ENCODE measurements at regions not wholly inside any gene's neighbourhood (a gene's known extent, or its start where the extent isn't known, plus 50 kb on each side); places are given as distances from the start of the nearest gene placed in this dataset.
"Not testable (repeated sequence)": the region's sequence is repeated elsewhere in the genome, so short reads cannot be mapped to it uniquely, and the experiment has no call there.

GRCh38 chr13:44055681-44056080, 176.0 kb downstream of the LACC1 start:
- DNase-seq (ENCODE audit: low read depth), result not testable (repeated sequence)

- DNase-seq (ENCODE audit: low read depth), result no peak
Observed at GRCh38 chr13:44058067-44058466, 178.4 kb downstream of the LACC1 start.

GRCh38 chr13:44058624-44059215, 179.0 kb downstream of the LACC1 start:
- DNase-seq (ENCODE audit: low read depth), result no peak

GRCh38 chr13:44061876-44062275, 182.2 kb downstream of the LACC1 start:
- no peak for DNase-seq (ENCODE audit: low read depth)

GRCh38 chr13:44063467-44063866, 183.8 kb downstream of the LACC1 start:
- DNase-seq (ENCODE audit: low read depth), result no peak

- no peak for DNase-seq (ENCODE audit: low read depth)
Observed at GRCh38 chr13:44063881-44064280, 184.2 kb downstream of the LACC1 start.

GRCh38 chr13:44064357-44064756, 184.7 kb downstream of the LACC1 start:
- DNase-seq (ENCODE audit: low read depth), result no peak

GRCh38 chr13:44068169-44068568, 188.5 kb downstream of the LACC1 start:
- DNase-seq (ENCODE audit: low read depth), result peak; percentile 23

GRCh38 chr13:44068737-44069136, 189.0 kb downstream of the LACC1 start:
- DNase-seq (ENCODE audit: low read depth), result peak; percentile 14

- no peak for DNase-seq (ENCODE audit: low read depth)
Observed at GRCh38 chr13:44072536-44072935, 192.8 kb downstream of the LACC1 start.

GRCh38 chr13:44074611-44075010, 194.9 kb downstream of the LACC1 start:
- no peak for DNase-seq (ENCODE audit: low read depth)

- no peak for DNase-seq (ENCODE audit: low read depth)
Observed at GRCh38 chr13:44075113-44075512, 195.4 kb downstream of the LACC1 start.

- DNase-seq (ENCODE audit: low read depth), result no peak
Observed at GRCh38 chr13:44078806-44079376, 199.2 kb downstream of the LACC1 start.

GRCh38 chr13:44079413-44080205, 199.9 kb downstream of the LACC1 start:
- no peak for DNase-seq (ENCODE audit: low read depth)

GRCh38 chr13:44084146-44084545, 204.4 kb downstream of the LACC1 start:
- DNase-seq (ENCODE audit: low read depth), result no peak

GRCh38 chr13:44086389-44086788, 206.7 kb downstream of the LACC1 start:
- no peak for DNase-seq (ENCODE audit: low read depth)

- DNase-seq (ENCODE audit: low read depth), result no peak
Observed at GRCh38 chr13:44088411-44088810, 208.7 kb downstream of the LACC1 start.

- no peak for DNase-seq (ENCODE audit: low read depth)
Observed at GRCh38 chr13:44088991-44089413, 209.3 kb downstream of the LACC1 start.

- no peak for DNase-seq (ENCODE audit: low read depth)
Observed at GRCh38 chr13:44089452-44089851, 209.7 kb downstream of the LACC1 start.

GRCh38 chr13:44092078-44092970, 212.6 kb downstream of the LACC1 start:
- DNase-seq (ENCODE audit: low read depth), result no peak

- DNase-seq (ENCODE audit: low read depth), result no peak
Observed at GRCh38 chr13:44093607-44094564, 214.2 kb downstream of the LACC1 start.
